GM12878 (cell line): ENCODE measurements at regions not wholly inside any gene's neighbourhood (a gene's known extent, or its start where the extent isn't known, plus 50 kb on each side); places are given as distances from the start of the nearest gene placed in this dataset.

Experiments
- ATAC-seq: fragments of 200-7000 bp; cut with Tn5 transposase; 3 replicates; pipeline ENCODE4 v1.9.1; 2020; ENCODE audit warnings: mild to moderate bottlenecking, moderate library complexity
- BruUV-seq: library from RNA; stranded (reverse); fragments of 400-500 nt; replicated peaks from 2 replicates; lab custom pipeline; 2021; lab: Mats Ljungman, UMichigan
- CTCF ChIA-PET: fragments of 300-600 bp; sonication (Branson Sonifier 250); formaldehyde crosslinking; extraction: SDS; loops from one replicate; lab custom pipeline; 2021; ENCODE audit warnings: inconsistent platforms; lab: Yijun Ruan, JAX
- POLR2A ChIA-PET: fragments of 350-600 bp; formaldehyde crosslinking; extraction: SDS; loops from one replicate; lab custom pipeline; 2021; ENCODE audit warnings: inconsistent platforms; lab: Charles Lee
- RAD21 ChIA-PET: fragments of 300-600 bp; sonication (Branson Sonifier 250); formaldehyde crosslinking; loops from one replicate; lab custom pipeline; 2023; ENCODE audit warnings: antibody characterized with exemption; ENCODE audit not compliant: unreplicated experiment; lab: Charles Lee
- SMC1A ChIA-PET: fragments of 300-600 bp; sonication (Branson Sonifier 250); formaldehyde crosslinking; loops from one replicate; lab custom pipeline; 2023; ENCODE audit not compliant: unreplicated experiment, uncharacterized antibody; lab: Charles Lee
- DNase-seq: peaks from one replicate; pipeline ENCODE4 v3.0.0-alpha.2; 2011; ENCODE audit warnings: low read depth, low spot score
- FAIRE-seq: peaks from 3 replicates; lab custom pipeline; 2011; peaks lifted over from hg19 to GRCh38; lab: Jason Lieb, UNC
- H2AFZ ChIP-seq: 2 replicates; pipeline ENCODE4 v1.6.0; 2011; ENCODE audit warnings: low read depth, low read length, control low read depth; ENCODE audit not compliant: control insufficient read depth
- H3K27ac ChIP-seq: 2 replicates; pipeline ENCODE4 v1.5.1; 2011; ENCODE audit warnings: control low read depth; ENCODE audit not compliant: control insufficient read depth, insufficient read depth
- H3K27me3 ChIP-seq, 2 experiments: replicated peaks in 1 of 2; 2 replicates each; pipeline versions ENCODE4 v1.6.0 to v1.6.1; 2011; ENCODE audit warnings: low read length in 1 of 2; ENCODE audit not compliant: control insufficient read depth in 2 of 2, insufficient read depth in 2 of 2
- H3K36me3 ChIP-seq, 2 experiments: 2 replicates each; pipeline ENCODE4 v1.5.1; 2011; ENCODE audit warnings: low read length in 1 of 2; ENCODE audit not compliant: control insufficient read depth in 2 of 2, insufficient read depth in 2 of 2
- H3K4me1 ChIP-seq: 2 replicates; pipeline ENCODE4 v1.6.1; 2011; ENCODE audit warnings: mild to moderate bottlenecking, low read length, moderate library complexity, mixed read lengths; ENCODE audit not compliant: control insufficient read depth, insufficient read depth
- H3K4me2 ChIP-seq: 2 replicates; pipeline ENCODE4 v1.6.0; 2011; ENCODE audit warnings: control low read depth; ENCODE audit not compliant: control insufficient read depth, insufficient read depth
- H3K4me3 ChIP-seq: fragments of 200-600 bp; sonication (generic); 2 replicates; pipeline ENCODE4 v1.5.1; 2016
- H3K79me2 ChIP-seq: 2 replicates; pipeline ENCODE4 v1.6.0; 2011; ENCODE audit warnings: low read length; ENCODE audit not compliant: control insufficient read depth, insufficient read depth
- H3K9ac ChIP-seq: 2 replicates; pipeline ENCODE4 v1.8.0; 2011; ENCODE audit warnings: low read length, control low read depth, mixed read lengths; ENCODE audit not compliant: control insufficient read depth, insufficient read depth
- H3K9me3 ChIP-seq: replicated peaks from 3 replicates; pipeline ENCODE4 v1.5.1; 2011; ENCODE audit warnings: mild to moderate bottlenecking, low read length; ENCODE audit not compliant: control insufficient read depth, insufficient read depth
- H4K20me1 ChIP-seq: 2 replicates; pipeline ENCODE4 v1.6.0; 2011; ENCODE audit not compliant: control insufficient read depth, insufficient read depth
- BMI1 ChIP-seq: fragments of 450-650 bp; IDR thresholded peaks from 2 replicates; pipeline ENCODE4 v1.6.1; 2016; ENCODE audit warnings: mild to moderate bottlenecking, moderate library complexity, borderline replicate concordance
- CBX5 ChIP-seq: sonication (generic); IDR thresholded peaks from 2 replicates; pipeline ENCODE4 v1.6.1; 2016; ENCODE audit warnings: low read depth, moderate library complexity, mild to moderate bottlenecking, inconsistent platforms
- GABPA ChIP-seq: IDR thresholded peaks from 2 replicates; pipeline ENCODE4 v1.6.1; 2014; ENCODE audit warnings: antibody characterized with exemption, low read depth, mild to moderate bottlenecking, inconsistent platforms
- POU2F2 ChIP-seq: IDR thresholded peaks from 3 replicates; pipeline ENCODE4 v1.6.1; 2011; ENCODE audit warnings: low read depth, mild to moderate bottlenecking, low read length, borderline replicate concordance
- RB1 ChIP-seq: fragments of 450-650 bp; formaldehyde crosslinking; IDR thresholded peaks from 2 replicates; pipeline ENCODE4 v1.6.1; 2017; ENCODE audit warnings: mild to moderate bottlenecking, borderline replicate concordance
- SMAD5 ChIP-seq: IDR thresholded peaks from 2 replicates; pipeline ENCODE4 v1.6.1; 2016; ENCODE audit warnings: antibody characterized with exemption, low read depth
- SREBF1 ChIP-seq: IDR thresholded peaks from 2 replicates; pipeline ENCODE4 v1.6.1; 2012; ENCODE audit warnings: mild to moderate bottlenecking, low read length
- TBL1XR1 ChIP-seq: IDR thresholded peaks from 2 replicates; pipeline ENCODE4 v1.6.1; 2012; ENCODE audit warnings: low read depth, low read length, improper control_type of control experiment
- WGBS: methylation state at CpG from one replicate; pipeline ENCODE4 v1.1.6; 2016; ENCODE audit warnings: low lambda C conversion rate; ENCODE audit not compliant: insufficient replicate concordance, insufficient coverage; ENCODE audit errors: missing lambda C conversion rate; 5-methylcytosine and 5-hydroxymethylcytosine counted together
- in situ Hi-C: fragments of 300-500 bp; cut with MboI; formaldehyde crosslinking; loops from 9 replicates; pipeline ENCODE4 v1.14.3; 2018; ENCODE audit warnings: mixed read lengths
- intact Hi-C: fragments of 100-400 bp; cut with micrococcal nuclease; formaldehyde crosslinking; loops from one replicate; pipeline ENCODE4 v1.14.2; 2022; ENCODE audit not compliant: unreplicated experiment
- TF ChIP-seq, protein P1 (sequence below): fragments of 450-650 bp; IDR thresholded peaks from 2 replicates; pipeline ENCODE4 v1.6.1; 2017; ENCODE audit warnings: borderline replicate concordance

DNA sequence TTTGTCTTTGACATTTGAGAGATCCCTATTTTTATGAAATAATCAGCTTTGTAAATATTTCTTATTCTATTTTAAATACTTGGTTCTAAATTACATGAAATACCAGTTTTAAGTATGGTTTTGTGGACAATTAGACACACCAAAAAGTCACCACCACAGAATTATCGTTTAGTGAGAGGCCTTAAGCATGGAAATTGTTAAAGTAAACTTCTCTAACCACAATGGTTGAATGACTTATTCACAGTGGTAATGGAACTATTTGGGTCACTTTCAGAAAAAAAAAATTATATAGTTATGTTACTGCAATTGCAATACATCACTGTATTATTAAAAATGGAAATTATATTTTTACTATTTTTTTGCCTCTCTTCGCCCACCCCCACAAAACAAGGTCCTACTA, 1252.5 kb downstream of the EFNA5 start:
- RAD21 ChIA-PET, result no interaction called here
- Histone ChIP-seq H3K4me2 (no peak overlapping the region), H3K79me2 (no peaks in the 10 kb centered on the region), H4K20me1 (no peaks in the 10 kb centered on the region), H3K27me3 (no peaks in the 10 kb centered on the region), H3K9ac (no peak overlapping the region), H3K4me3 (no peak overlapping the region), H3K36me3 (no peaks in the 10 kb centered on the region), H3K27ac (no peak overlapping the region), H3K4me1 (no peaks in the 10 kb centered on the region), H3K9me3 (no peaks in the 10 kb centered on the region), H2AFZ (no peak overlapping the region)
- CTCF ChIA-PET, result no interaction called here
- DNase-seq (no peak), FAIRE-seq (no peak), ATAC-seq (no peak)
- TF ChIP-seq, protein P1, sequence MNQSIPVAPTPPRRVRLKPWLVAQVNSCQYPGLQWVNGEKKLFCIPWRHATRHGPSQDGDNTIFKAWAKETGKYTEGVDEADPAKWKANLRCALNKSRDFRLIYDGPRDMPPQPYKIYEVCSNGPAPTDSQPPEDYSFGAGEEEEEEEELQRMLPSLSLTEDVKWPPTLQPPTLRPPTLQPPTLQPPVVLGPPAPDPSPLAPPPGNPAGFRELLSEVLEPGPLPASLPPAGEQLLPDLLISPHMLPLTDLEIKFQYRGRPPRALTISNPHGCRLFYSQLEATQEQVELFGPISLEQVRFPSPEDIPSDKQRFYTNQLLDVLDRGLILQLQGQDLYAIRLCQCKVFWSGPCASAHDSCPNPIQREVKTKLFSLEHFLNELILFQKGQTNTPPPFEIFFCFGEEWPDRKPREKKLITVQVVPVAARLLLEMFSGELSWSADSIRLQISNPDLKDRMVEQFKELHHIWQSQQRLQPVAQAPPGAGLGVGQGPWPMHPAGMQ, result no peak
- TF ChIP-seq SMAD5, result no peak
- no peak for TF ChIP-seq TBL1XR1
- no peak for TF ChIP-seq POU2F2
- no peak for TF ChIP-seq GABPA
- TF ChIP-seq BMI1, result no peak
- no peak for TF ChIP-seq SREBF1
- no peak for TF ChIP-seq RB1
- TF ChIP-seq CBX5, result no peak
- in situ Hi-C loops, result no loop called here
- intact Hi-C loops, result no loop called here
- POLR2A ChIA-PET, result no interaction called here
- BruUV-seq, result no TSS peak
- SMC1A ChIA-PET, result no interaction called here
- WGBS, result 2% methylated on average over 2 of the region's 2 CpGs
